ENCODE measurements at regions not wholly inside any gene's neighbourhood (a gene's known extent, or its start where the extent isn't known, plus 50 kb on each side); places are given as distances from the start of the nearest gene placed in this dataset.

DNA sequence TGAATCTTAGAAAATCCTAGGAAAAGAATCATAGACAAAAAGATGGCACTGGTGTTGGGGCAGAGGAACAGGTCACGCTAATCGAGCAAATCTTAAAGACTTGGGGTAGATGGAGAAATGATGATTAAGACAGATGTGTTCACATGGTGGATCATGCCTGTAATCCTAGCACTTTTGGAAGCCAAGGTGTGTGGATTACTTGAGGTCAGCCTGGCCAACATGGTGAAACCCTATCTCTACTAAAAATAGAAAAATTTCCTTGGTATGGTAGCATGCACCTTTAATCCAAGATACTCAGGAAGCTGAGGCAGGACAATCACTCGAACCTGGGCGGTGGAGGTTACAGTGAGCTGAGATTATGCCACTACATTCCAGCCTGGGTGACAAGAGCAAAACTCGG lies 145.7 kb upstream of the HSFY2 start:
- POLR2A ChIA-PET = no interaction called here
- H3K4me1 ChIP-seq (ENCODE audit: control insufficient read depth, insufficient read depth, low read length) = no peaks in the 10 kb centered on the region
- intact Hi-C loops (cut with micrococcal nuclease; ENCODE audit: unreplicated experiment) = no loop called here
- no peaks in the 10 kb centered on the region for H3K9me3 ChIP-seq (ENCODE audit: control insufficient read depth, insufficient read depth, low read depth, low read length)
- ATAC-seq (no peak), DNase-seq (ENCODE audit: low read depth, low spot score) (no peak)
- TF ChIP-seq TCF7L2 (IDR thresholded peaks at IDR 0.05; ENCODE audit: low read depth, low read length) = no peak
- TF ChIP-seq, protein P1, sequence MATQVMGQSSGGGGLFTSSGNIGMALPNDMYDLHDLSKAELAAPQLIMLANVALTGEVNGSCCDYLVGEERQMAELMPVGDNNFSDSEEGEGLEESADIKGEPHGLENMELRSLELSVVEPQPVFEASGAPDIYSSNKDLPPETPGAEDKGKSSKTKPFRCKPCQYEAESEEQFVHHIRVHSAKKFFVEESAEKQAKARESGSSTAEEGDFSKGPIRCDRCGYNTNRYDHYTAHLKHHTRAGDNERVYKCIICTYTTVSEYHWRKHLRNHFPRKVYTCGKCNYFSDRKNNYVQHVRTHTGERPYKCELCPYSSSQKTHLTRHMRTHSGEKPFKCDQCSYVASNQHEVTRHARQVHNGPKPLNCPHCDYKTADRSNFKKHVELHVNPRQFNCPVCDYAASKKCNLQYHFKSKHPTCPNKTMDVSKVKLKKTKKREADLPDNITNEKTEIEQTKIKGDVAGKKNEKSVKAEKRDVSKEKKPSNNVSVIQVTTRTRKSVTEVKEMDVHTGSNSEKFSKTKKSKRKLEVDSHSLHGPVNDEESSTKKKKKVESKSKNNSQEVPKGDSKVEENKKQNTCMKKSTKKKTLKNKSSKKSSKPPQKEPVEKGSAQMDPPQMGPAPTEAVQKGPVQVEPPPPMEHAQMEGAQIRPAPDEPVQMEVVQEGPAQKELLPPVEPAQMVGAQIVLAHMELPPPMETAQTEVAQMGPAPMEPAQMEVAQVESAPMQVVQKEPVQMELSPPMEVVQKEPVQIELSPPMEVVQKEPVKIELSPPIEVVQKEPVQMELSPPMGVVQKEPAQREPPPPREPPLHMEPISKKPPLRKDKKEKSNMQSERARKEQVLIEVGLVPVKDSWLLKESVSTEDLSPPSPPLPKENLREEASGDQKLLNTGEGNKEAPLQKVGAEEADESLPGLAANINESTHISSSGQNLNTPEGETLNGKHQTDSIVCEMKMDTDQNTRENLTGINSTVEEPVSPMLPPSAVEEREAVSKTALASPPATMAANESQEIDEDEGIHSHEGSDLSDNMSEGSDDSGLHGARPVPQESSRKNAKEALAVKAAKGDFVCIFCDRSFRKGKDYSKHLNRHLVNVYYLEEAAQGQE (IDR thresholded peaks at IDR 0.05; ENCODE audit: insufficient read depth in 1 of 2, low read depth in 2 of 2, low read length in 1 of 2) = no peak
- no peak for TF ChIP-seq CTCF (IDR thresholded peaks at IDR 0.05)
- TF ChIP-seq POLR2AphosphoS5 (IDR thresholded peaks at IDR 0.05; ENCODE audit: low read depth, low read length) = no peak
- no peak for TF ChIP-seq SIN3A (IDR thresholded peaks at IDR 0.05; ENCODE audit: borderline replicate concordance, insufficient read depth, low read depth, low read length)
- no peaks in the 10 kb centered on the region for H3K36me3 ChIP-seq (ENCODE audit: control insufficient read depth, insufficient read depth, low read length)
- H3K27me3 ChIP-seq (ENCODE audit: control insufficient read depth, insufficient read depth, low read length) = no peaks in the 10 kb centered on the region
- BruUV-seq (replicated peaks) = no TSS peak
- no peak overlapping the region for H3K4me3 ChIP-seq (ENCODE audit: low read depth in 2 of 2, low read length in 2 of 2)
- no peak overlapping the region for H3K27ac ChIP-seq (ENCODE audit: low read length)
- in situ Hi-C loops (cut with HindIII; ENCODE audit: low pct_unique_long_range_greater_than_20kb, low sequenced_read_pairs) = no loop called here
- CTCF ChIA-PET = no interaction called here

DNA sequence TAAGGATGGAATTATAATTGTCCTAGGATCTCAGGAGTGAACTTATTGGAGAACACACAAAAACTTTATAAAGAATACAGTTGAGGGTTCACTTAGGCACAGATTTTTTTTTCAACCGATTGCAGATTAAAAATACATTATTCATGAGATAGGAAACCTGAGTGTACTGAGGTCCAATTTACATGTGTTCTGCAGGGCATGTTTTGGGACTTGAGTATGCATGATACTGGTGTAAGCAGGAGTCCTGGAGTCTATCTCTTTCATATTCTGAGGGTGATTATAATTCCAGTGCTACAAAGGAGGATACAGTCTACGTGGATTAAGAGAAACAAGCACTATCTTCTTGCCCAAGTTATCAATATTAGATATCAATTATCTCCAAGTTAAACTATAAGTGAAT lies 139.3 kb upstream of the HSFY2 start:
- in situ Hi-C loops (cut with HindIII; ENCODE audit: low pct_unique_long_range_greater_than_20kb, low sequenced_read_pairs) (no loop called here), intact Hi-C loops (cut with micrococcal nuclease; ENCODE audit: unreplicated experiment) (no loop called here)
- ATAC-seq (no peak), DNase-seq (ENCODE audit: low read depth, low spot score) (no peak)
- Histone ChIP-seq H3K27me3 (ENCODE audit: control insufficient read depth, insufficient read depth, low read length) (no peaks in the 10 kb centered on the region), H3K4me1 (ENCODE audit: control insufficient read depth, insufficient read depth, low read length) (no peaks in the 10 kb centered on the region), H3K9me3 (ENCODE audit: control insufficient read depth, insufficient read depth, low read depth, low read length) (no peaks in the 10 kb centered on the region), H3K4me3 (ENCODE audit: low read depth in 2 of 2, low read length in 2 of 2) (no peak overlapping the region), H3K36me3 (ENCODE audit: control insufficient read depth, insufficient read depth, low read length) (no peaks in the 10 kb centered on the region), H3K27ac (ENCODE audit: low read length) (no peak overlapping the region)
- no TSS peak for BruUV-seq (replicated peaks)
- POLR2A ChIA-PET = no interaction called here
- TF ChIP-seq POLR2AphosphoS5 (IDR thresholded peaks at IDR 0.05; ENCODE audit: low read depth, low read length) = no peak
- no peak for TF ChIP-seq TCF7L2 (IDR thresholded peaks at IDR 0.05; ENCODE audit: low read depth, low read length)
- TF ChIP-seq, protein P1 (IDR thresholded peaks at IDR 0.05; ENCODE audit: insufficient read depth in 1 of 2, low read depth in 2 of 2, low read length in 1 of 2) = no peak
- no peak for TF ChIP-seq CTCF (IDR thresholded peaks at IDR 0.05)
- TF ChIP-seq SIN3A (IDR thresholded peaks at IDR 0.05; ENCODE audit: borderline replicate concordance, insufficient read depth, low read depth, low read length) = no peak
- CTCF ChIA-PET = no interaction called here
